ENCODE measurements at regions not wholly inside any gene's neighbourhood (a gene's known extent, or its start where the extent isn't known, plus 50 kb on each side); places are given as distances from the start of the nearest gene placed in this dataset.

DNA sequence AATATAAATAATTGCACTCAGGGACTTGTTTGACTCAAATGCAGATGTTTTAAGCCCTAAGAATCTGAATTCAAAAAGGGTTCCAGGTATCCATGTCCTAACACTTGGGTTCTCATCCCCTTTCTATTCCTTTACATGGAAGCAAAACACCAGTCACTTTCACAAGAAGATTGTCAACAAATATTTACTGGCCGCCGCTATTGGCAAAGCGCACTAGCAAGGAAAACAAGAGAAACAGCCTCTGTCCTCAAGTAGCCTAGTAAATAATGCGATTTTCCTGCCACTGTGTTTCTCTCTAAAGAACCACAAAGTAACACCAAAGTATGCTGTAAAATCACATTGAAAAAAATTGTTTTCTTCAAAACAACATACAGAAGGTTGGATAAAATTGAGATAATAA, 66.7 kb upstream of the EZH2 start:
- TF ChIP-seq SPI1 (IDR thresholded peaks at IDR 0.05; ENCODE audit: borderline replicate concordance, low read depth) = no peak
- no peak for TF ChIP-seq GABPA (IDR thresholded peaks at IDR 0.05; ENCODE audit: low read depth)
- TF ChIP-seq REST (IDR thresholded peaks at IDR 0.05; ENCODE audit: insufficient replicate concordance, low read depth) = no peak
- TF ChIP-seq POLR2AphosphoS5 (IDR thresholded peaks at IDR 0.05; ENCODE audit: low read depth) = no peak
- TF ChIP-seq CTCF (IDR thresholded peaks at IDR 0.05; ENCODE audit: insufficient read depth, low read length) = no peak
- no peak for DNase-seq (ENCODE audit: low read depth in 1 of 2, low spot score in 1 of 2)
- no peak overlapping the region for H3K4me3 ChIP-seq (replicated peaks; ENCODE audit: insufficient read depth, low read length)
- no peaks in the 10 kb centered on the region for H3K27me3 ChIP-seq (ENCODE audit: insufficient read depth, poor library complexity, severe bottlenecking)
- no peak overlapping the region for H3K27ac ChIP-seq (replicated peaks)

DNA sequence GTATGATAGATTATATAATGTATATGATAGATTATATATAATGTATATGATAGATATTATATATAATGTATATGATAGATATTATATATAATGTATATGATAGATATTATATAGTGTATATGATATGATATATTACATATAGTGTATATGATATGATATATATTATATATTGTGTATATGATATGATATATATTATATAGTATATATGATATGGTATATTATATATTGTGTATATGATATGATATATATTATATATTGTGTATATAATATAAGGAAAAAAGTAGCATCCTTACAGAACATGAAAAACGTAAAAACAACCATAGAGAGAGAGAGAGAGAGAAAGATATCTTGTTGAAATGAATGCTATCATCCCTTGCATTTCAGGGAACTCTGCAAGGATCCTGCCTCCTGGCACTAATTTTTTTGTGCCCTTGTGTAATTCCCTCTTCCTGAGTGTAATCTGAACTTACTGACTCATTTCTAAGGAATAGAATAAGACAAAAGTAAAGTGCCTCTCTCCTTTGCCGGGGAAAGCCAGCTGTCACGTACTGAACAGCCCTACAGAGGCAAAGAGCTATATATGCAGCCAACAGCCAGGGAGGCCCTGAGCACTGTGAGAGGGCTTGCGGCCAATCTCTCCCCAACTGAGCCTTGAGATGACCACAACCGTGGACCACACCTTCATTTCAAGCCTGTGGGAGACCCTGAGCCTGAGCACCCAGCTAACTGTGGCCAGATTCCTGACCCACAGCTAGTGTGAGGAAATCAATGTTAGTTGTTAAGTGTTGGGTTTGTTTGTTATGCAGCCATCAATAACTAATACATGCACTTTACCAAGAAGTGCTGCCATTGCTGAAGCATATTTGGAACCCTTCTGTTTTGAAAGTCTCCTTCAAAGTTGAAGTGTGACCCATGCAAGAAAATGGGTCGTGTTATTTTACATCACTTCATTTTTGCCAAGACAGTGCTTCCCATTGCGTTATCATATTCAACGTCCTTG, 61.1 kb upstream of the EZH2 start:
- Histone ChIP-seq H3K27ac (replicated peaks) (no peak overlapping the region), H3K4me3 (replicated peaks; ENCODE audit: insufficient read depth, low read length) (no peak overlapping the region), H3K27me3 (ENCODE audit: insufficient read depth, poor library complexity, severe bottlenecking) (no peaks in the 10 kb centered on the region)
- DNase-seq (ENCODE audit: low read depth in 1 of 2, low spot score in 1 of 2) = no peak
- TF ChIP-seq CTCF (IDR thresholded peaks at IDR 0.05; ENCODE audit: insufficient read depth, low read length) (no peak), REST (IDR thresholded peaks at IDR 0.05; ENCODE audit: insufficient replicate concordance, low read depth) (no peak), POLR2AphosphoS5 (IDR thresholded peaks at IDR 0.05; ENCODE audit: low read depth) (no peak), GABPA (IDR thresholded peaks at IDR 0.05; ENCODE audit: low read depth) (no peak), SPI1 (IDR thresholded peaks at IDR 0.05; ENCODE audit: borderline replicate concordance, low read depth) (no peak)

DNA sequence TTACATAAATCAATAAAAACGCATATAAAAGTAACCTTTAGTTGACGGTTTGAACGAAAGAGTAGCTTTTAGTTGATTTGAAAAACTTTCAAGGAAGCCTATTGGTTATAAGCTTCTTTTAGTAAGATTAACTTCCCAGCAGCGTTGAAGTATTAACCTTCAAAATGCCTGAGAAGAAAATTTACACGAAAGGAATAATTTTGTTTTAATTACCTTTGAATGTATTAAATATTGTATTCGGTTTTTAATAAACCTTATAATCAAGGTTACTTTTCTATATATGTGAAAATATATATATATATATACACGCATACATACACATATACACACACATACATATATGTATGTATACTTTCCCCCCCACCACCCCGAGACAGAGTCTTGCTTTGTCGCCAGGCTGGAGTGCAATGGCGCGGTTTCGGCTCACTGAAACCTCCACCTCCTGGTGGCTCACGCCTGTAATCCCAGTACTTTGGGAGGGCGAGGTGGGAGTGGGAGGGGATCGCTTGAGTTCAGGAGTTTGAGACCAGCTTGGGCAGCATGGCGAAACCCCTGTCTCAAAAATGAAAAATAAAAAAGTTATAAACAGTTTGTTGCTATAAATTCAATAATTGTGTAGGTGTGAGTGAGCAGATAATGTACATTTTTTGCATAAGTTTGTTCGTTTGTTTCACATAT, 57.6 kb upstream of the EZH2 start:
- peak overlapping the region; percentile 69 for H3K4me3 ChIP-seq (replicated peaks; ENCODE audit: insufficient read depth, low read length)
- peak; percentile 70 to 91 for DNase-seq (ENCODE audit: low read depth in 1 of 2, low spot score in 1 of 2)
- H3K27me3 ChIP-seq (ENCODE audit: insufficient read depth, poor library complexity, severe bottlenecking) = no peaks in the 10 kb centered on the region
- TF ChIP-seq REST (IDR thresholded peaks at IDR 0.05; ENCODE audit: insufficient replicate concordance, low read depth) (no peak), CTCF (IDR thresholded peaks at IDR 0.05; ENCODE audit: insufficient read depth, low read length) (no peak), GABPA (IDR thresholded peaks at IDR 0.05; ENCODE audit: low read depth) (no peak), POLR2AphosphoS5 (IDR thresholded peaks at IDR 0.05; ENCODE audit: low read depth) (no peak)
- peak overlapping the region; percentile 93 for H3K27ac ChIP-seq (replicated peaks)

Measured in HL-60 (cell line).